NB4 (cell line): ENCODE measurements at regions not wholly inside any gene's neighbourhood (a gene's known extent, or its start where the extent isn't known, plus 50 kb on each side); places are given as distances from the start of the nearest gene placed in this dataset.

Experiments used
- MYC ChIP-seq: IDR thresholded peaks from 2 replicates; pipeline ENCODE4 v1.6.1; 2011; ENCODE audit warnings: low read depth, low read length
- POLR2A ChIP-seq: IDR thresholded peaks from 2 replicates; pipeline ENCODE4 v1.6.1; 2011; ENCODE audit warnings: mild to moderate bottlenecking; ENCODE audit not compliant: insufficient read length; ENCODE audit errors: extremely low read depth
- TF ChIP-seq, protein P1 (sequence below): IDR thresholded peaks from one replicate; pipeline ENCODE4 v1.5.1; 2012; ENCODE audit warnings: low read depth, low read length
- TF ChIP-seq, protein P2 (sequence below): IDR thresholded peaks from 2 replicates; pipeline ENCODE4 v1.6.1; 2011; ENCODE audit warnings: low read depth, low read length

DNA sequence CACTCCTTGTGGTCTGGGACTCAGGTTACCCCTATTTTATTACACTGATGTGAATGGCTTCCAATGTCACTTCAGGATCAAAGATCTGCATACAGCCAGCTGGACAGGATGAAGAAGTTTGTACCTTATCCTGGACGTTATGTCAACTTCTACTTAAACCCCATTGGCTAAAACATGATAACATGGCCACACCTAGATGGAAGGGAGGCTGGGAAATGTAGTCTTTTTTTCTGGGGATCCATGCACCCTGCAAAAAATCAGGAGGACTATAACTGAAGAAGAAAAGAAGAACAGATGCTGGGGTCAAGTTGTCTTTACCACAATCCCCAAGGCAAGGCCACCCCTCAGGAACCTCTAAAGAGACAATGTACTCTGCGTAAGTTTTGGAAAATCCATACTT, 459.2 kb downstream of the BCOR start:
- TF ChIP-seq, protein P1, sequence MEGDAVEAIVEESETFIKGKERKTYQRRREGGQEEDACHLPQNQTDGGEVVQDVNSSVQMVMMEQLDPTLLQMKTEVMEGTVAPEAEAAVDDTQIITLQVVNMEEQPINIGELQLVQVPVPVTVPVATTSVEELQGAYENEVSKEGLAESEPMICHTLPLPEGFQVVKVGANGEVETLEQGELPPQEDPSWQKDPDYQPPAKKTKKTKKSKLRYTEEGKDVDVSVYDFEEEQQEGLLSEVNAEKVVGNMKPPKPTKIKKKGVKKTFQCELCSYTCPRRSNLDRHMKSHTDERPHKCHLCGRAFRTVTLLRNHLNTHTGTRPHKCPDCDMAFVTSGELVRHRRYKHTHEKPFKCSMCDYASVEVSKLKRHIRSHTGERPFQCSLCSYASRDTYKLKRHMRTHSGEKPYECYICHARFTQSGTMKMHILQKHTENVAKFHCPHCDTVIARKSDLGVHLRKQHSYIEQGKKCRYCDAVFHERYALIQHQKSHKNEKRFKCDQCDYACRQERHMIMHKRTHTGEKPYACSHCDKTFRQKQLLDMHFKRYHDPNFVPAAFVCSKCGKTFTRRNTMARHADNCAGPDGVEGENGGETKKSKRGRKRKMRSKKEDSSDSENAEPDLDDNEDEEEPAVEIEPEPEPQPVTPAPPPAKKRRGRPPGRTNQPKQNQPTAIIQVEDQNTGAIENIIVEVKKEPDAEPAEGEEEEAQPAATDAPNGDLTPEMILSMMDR: no peak
- TF ChIP-seq POLR2A (no peak), MYC (no peak)
- TF ChIP-seq, protein P2, sequence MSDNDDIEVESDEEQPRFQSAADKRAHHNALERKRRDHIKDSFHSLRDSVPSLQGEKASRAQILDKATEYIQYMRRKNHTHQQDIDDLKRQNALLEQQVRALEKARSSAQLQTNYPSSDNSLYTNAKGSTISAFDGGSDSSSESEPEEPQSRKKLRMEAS: no peak
